GM18505 (cell line): ENCODE measurements at regions not wholly inside any gene's neighbourhood (a gene's known extent, or its start where the extent isn't known, plus 50 kb on each side); places are given as distances from the start of the nearest gene placed in this dataset.
"Not testable (repeated sequence)": the region's sequence is repeated elsewhere in the genome, so short reads cannot be mapped to it uniquely, and the experiment has no call there.

ENCODE experiments used
- ATAC-seq: cut with Tn5 transposase; IDR thresholded peaks from one replicate; pipeline ENCODE4 v1.9.1; 2021; ENCODE audit not compliant: unreplicated experiment
- POLR2A ChIP-seq: IDR thresholded peaks from 4 replicates; pipeline ENCODE4 v1.6.1; 2011; ENCODE audit warnings: borderline replicate concordance; ENCODE audit not compliant: insufficient read depth, insufficient read length; ENCODE audit errors: extremely low read depth

DNA sequence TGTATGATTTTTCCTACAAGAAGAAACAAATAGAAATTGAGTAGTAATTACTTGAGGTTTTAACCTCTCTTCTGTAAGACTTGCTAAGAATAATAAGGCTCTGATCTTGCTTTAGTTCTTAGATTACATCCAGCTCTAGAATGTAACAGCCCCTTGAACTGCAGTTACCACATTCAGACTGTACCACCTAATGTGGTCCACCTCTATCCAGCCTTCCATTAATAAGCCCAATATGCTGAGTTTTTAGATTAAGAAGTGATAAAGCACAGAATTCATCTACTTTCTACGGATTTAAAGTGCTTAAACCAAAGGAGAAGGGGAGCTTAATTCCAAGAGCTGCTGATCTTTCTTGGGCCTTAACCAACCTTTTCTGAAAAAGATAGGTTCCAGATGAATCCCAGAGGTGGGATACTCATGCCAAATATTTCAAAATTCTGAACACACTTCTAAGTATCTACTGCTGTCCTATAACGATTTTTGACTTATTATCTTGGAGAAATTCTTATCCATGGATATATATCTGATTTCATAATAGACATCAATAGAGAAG lies 131.5 kb downstream of the ZNF608 start:
- TF ChIP-seq POLR2A: no peak
- ATAC-seq: no peak

DNA sequence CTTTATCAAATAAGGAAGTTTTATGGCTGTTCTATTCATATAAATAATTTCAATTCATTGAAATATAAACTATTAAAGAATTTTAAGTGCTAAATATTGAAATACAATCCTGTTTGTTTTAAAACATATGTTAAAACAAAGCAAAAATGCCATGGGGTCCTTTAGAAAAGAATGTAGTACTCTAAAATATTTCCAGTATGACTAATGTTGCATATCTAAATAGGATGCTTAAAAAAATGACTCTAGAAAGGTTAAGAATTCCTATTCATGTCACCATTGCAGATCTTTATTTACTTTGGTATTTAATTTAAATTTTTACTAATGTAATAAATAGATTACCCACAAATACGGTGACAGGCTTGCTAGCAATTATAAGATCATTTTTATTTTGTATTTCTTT lies 132.3 kb downstream of the ZNF608 start:
- no peak for ATAC-seq
- TF ChIP-seq POLR2A: no peak

GRCh38 chr5:124613273-124613953 lies 133.0 kb downstream of the ZNF608 start:
- TF ChIP-seq POLR2A: no peak
- no peak for ATAC-seq

DNA sequence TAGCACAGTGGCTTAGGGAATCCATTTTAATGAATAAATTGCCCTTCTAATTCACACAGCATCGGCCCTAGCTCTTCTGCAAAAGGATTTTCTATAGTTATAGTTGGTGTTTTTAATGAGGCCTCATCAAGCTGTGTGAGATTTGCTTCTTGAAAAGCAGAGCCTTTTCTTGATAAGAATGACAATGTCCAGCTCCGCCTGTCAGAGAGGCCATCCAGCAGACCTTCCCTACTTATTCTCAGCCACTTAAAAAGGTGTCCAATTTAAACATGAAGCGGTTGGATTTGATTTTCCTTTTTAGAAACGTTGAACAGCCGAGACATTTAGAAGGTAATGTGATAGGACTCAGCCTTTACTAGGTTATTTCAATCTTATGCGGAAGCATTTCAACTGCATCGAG lies 134.4 kb downstream of the ZNF608 start:
- no peak for ATAC-seq
- TF ChIP-seq POLR2A: no peak

- not testable (repeated sequence) for ATAC-seq
Measured at GRCh38 chr5:124611262-124611661, 135.2 kb downstream of the ZNF608 start.

DNA sequence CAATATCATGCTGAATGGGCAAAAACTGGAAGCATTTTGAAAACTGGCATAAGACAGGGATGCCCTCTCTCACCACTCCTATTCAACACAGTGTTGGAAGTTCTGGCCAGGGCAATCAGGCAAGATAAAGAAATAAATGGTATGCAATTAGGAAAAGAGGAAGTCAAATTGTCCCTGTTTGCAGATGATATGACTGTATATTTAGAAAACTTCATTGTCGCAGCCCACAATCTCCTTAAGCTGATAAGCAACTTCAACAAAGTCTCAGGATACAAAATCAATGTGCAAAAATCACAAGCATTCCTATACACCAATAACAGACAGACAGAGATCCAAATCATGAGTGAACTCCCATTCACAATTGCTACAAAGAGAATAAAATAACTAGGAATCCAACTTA lies 136.8 kb downstream of the ZNF608 start:
- ATAC-seq: not testable (repeated sequence)

GRCh38 chr5:124606543-124606942 lies 139.9 kb downstream of the ZNF608 start:
- no peak for ATAC-seq
- no peak for TF ChIP-seq POLR2A

DNA sequence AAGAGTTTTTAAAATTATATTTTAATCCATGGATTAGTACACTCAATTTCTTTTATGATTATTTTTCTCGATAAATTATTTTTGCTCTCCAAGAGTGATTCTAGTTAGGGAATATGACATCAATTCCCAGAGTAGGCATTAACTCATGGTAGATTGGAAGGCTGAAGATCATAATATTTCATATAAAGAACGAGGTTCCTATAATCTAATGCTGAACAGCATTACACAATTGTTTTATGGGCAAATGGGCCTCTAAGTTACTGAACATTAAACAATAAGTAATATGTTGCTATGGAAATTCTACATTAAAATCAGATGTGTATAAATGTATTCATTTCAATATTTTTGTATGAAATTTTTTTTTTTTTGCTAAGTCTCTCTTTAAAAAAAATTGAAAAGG lies 140.3 kb downstream of the ZNF608 start:
- ATAC-seq: no peak
- no peak for TF ChIP-seq POLR2A

DNA sequence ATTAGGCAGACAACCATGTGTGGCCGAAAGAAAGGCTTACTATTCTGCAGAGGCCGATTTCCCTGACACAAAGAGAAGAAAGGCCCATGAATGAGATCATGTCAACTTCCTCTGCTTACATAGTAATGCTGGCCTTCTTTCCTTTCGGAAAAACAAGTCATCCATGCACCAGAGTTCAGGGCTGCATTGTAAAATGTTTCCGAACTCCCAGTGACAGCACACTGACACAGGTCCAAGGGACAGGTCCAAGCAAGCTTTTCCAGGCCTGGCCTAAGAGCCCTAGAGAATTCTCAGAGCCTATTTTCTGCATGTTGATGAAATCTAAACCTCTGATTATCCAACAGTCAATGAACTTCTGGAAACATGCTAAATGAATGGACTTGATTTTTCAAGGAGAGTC lies 140.9 kb downstream of the ZNF608 start:
- no peak for TF ChIP-seq POLR2A
- no peak for ATAC-seq

GRCh38 chr5:124604419-124604818 lies 142.0 kb downstream of the ZNF608 start:
- no peak for ATAC-seq
- TF ChIP-seq POLR2A: no peak

GRCh38 chr5:124602925-124603650 lies 143.4 kb downstream of the ZNF608 start:
- no peak for ATAC-seq
- no peak for TF ChIP-seq POLR2A

GRCh38 chr5:124599028-124599973 lies 147.1 kb downstream of the ZNF608 start:
- ATAC-seq: peak; percentile 72
- no peak for TF ChIP-seq POLR2A

DNA sequence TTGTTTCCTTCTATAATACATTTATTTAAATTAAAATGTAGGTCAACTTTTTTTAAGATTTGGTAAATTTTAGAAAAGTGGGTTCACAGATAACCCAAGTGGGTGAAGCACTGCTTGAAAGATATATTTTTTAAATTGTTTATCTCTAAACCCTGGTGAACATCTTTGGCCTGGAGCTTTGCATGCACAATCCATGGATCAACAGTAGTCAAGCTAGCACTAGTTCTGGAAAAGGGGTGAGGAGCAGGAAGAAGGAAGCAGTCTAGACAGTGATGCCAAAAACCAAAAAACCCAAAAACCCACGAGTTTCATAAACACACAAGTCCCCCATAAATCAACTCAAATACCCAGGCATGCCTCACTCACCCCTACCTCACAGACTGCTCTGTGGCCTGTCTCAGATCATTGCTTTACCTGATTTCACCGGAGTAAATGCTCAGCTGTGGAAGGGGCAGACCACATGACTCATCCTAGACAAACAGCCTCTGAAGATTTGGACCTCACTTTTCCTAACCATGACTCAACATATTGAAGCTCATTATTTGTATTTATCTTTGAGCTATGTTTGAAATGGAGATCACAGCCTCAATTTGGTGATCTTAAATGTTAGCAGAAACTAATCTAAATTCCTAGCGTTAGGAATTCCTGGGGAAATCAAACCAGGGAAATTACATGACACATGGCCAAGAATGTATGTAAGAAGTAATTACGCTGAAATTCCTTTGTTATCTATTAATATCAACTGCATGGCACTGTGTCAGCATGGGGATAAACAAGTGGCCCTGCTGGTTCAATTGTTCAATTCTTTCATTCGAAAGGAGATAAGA lies 149.6 kb downstream of the ZNF608 start:
- TF ChIP-seq POLR2A: no peak
- ATAC-seq: no peak
